Right kidney (tissue), 1 donor: ENCODE measurements at regions not wholly inside any gene's neighbourhood (a gene's known extent, or its start where the extent isn't known, plus 50 kb on each side); places are given as distances from the start of the nearest gene placed in this dataset.

ENCODE experiments used
- DNase-seq: peaks from one replicate; pipeline ENCODE4 v3.0.0-alpha.2; 2016

GRCh38 chr21:38709876-38710275 lies 95.9 kb upstream of the ETS2 start:
- DNase-seq, result no peak

GRCh38 chr21:38712071-38712470 lies 93.7 kb upstream of the ETS2 start:
- no peak for DNase-seq

- no peak for DNase-seq
Measured at GRCh38 chr21:38712664-38713063, 93.1 kb upstream of the ETS2 start.

- no peak for DNase-seq
Measured at GRCh38 chr21:38714039-38714817, 91.5 kb upstream of the ETS2 start.

GRCh38 chr21:38714999-38715398 lies 90.7 kb upstream of the ETS2 start:
- DNase-seq, result no peak

- no peak for DNase-seq
Measured at GRCh38 chr21:38716088-38716487, 89.6 kb upstream of the ETS2 start.

GRCh38 chr21:38716942-38717341 lies 88.8 kb upstream of the ETS2 start:
- DNase-seq, result no peak

GRCh38 chr21:38718481-38718880 lies 87.2 kb upstream of the ETS2 start:
- DNase-seq, result no peak

- DNase-seq, result no peak
Measured at GRCh38 chr21:38720074-38720473, 85.7 kb upstream of the ETS2 start.

GRCh38 chr21:38721055-38721454 lies 84.7 kb upstream of the ETS2 start:
- no peak for DNase-seq

- DNase-seq, result no peak
Measured at GRCh38 chr21:38721958-38722357, 83.8 kb upstream of the ETS2 start.

GRCh38 chr21:38725196-38726157 lies 80.3 kb upstream of the ETS2 start:
- no peak for DNase-seq

- DNase-seq, result no peak
Measured at GRCh38 chr21:38726482-38726881, 79.2 kb upstream of the ETS2 start.

GRCh38 chr21:38729291-38729690 lies 76.4 kb upstream of the ETS2 start:
- DNase-seq, result no peak

GRCh38 chr21:38729754-38730379 lies 75.9 kb upstream of the ETS2 start:
- no peak for DNase-seq

GRCh38 chr21:38733972-38734546 lies 71.7 kb upstream of the ETS2 start:
- peak; percentile 83 for DNase-seq

- DNase-seq, result no peak
Measured at GRCh38 chr21:38734646-38735365, 70.9 kb upstream of the ETS2 start.

GRCh38 chr21:38735626-38736206 lies 70.0 kb upstream of the ETS2 start:
- DNase-seq, result no peak

GRCh38 chr21:38740090-38740489 lies 65.6 kb upstream of the ETS2 start:
- no peak for DNase-seq

GRCh38 chr21:38741092-38741949 lies 64.4 kb upstream of the ETS2 start:
- DNase-seq, result no peak

GRCh38 chr21:38741950-38742256 lies 63.8 kb upstream of the ETS2 start:
- no peak for DNase-seq
